Amygdala (tissue), 56 donors: ENCODE measurements at regions not wholly inside any gene's neighbourhood (a gene's known extent, or its start where the extent isn't known, plus 50 kb on each side); places are given as distances from the start of the nearest gene placed in this dataset.

ENCODE experiments used
- DNase-seq, 56 donors: peaks; one replicate each; lab custom pipeline; 2025; lab: John Stamatoyannopoulos, UW

- DNase-seq: no peak
Observed at GRCh38 chr12:30874455-30875321, 51.9 kb upstream of the TSPAN11 start.

GRCh38 chr12:30870491-30871265 is 55.9 kb upstream of the TSPAN11 start:
- no peak for DNase-seq

DNA sequence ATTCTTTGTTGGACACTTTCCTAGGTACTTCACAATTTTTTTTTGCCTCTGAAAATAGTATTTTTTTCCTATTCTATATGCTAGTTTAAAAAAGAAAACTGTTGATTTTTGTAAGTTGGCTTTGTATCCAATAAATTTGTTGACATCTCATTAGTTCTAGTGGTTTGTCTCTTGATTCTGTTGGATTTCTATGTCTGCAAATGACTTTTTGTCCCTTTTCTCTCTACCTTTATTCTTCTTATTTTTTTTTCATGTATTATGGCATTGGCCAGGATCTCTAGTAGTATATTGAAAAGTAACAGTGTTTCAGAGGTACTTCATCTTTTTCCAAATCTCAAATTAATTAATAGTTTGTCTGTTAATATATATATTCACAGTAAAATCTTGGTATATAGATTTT is 59.1 kb upstream of the TSPAN11 start:
- no peak for DNase-seq

DNA sequence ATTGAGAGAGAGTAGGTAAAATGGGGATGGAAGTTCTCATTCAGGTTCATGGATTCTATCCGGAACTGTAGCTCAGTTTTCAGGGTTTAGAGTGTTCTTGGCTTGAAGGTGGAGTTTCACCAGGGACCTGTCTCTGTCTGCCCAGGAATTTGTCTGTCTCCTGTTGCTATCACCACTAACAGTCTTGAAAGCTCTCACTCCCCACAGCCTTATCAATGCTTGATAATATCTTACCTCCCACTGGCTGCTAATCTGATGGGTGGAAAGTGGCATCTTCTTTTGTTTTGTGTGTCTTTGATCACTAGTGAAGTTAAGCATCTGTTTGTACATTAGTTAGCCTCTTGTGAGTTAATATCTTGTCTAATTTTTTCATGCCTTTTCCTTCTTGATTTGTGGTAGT is 60.3 kb upstream of the TSPAN11 start:
- no peak for DNase-seq

GRCh38 chr12:30863839-30864238 is 62.7 kb upstream of the TSPAN11 start:
- no peak for DNase-seq

DNA sequence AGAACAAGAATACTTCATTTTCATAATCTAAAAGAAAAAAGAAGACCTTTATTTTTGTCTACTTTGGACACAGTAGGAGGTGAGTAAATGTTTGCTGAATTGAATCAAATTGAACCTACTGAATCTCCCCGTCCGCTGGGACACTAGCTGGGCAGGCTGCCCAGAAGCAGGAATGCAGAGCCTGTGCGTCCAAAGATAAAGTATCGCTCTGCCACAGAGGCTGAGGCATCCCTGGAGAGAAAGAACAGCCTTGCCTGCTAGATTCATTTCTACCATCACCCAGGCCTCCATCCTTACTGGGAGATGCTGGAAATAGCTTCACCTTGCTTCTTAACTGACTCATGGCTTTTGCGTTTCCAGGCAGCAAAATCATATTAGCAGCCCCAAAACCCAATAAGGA is 64.1 kb upstream of the TSPAN11 start:
- no peak for DNase-seq

DNA sequence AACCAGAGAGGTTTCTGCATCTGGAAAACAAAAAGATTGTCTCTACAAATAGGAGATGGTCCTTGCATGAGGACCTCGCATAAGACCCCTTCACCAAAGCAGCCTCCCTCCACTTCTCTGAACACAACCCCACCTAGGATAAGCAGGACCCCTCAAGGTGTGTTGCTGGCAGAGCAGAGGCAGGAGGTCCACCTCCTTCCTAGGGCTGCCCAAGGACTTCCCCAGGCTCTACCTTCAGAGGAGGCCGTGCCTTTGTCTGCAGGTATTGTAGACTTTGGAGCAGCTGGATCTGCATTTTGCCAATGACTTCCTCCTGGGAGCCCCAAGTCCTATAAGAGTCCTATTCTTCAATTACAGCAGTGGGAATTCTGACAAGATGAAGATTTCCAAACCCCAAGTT is 67.3 kb upstream of the TSPAN11 start:
- no peak for DNase-seq

DNA sequence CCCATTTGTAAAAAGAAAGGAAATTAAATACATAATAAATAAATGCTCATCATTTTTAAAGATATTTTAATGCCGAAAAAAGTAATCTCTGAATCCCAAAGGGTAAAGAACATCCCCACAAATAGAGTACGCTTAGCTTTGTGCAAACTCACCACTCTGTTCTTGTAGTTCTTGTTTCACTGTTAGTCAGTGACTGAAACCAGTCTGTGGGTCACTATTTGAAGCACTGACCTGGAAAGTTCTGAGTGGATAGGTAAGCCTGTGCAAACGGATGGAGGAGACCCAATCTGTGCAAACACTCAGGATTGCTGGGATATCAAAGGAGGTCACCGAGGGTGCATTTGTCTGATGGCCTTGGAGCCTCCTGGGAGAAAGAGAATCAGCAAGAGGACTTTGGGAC is 68.1 kb upstream of the TSPAN11 start:
- no peak for DNase-seq

DNA sequence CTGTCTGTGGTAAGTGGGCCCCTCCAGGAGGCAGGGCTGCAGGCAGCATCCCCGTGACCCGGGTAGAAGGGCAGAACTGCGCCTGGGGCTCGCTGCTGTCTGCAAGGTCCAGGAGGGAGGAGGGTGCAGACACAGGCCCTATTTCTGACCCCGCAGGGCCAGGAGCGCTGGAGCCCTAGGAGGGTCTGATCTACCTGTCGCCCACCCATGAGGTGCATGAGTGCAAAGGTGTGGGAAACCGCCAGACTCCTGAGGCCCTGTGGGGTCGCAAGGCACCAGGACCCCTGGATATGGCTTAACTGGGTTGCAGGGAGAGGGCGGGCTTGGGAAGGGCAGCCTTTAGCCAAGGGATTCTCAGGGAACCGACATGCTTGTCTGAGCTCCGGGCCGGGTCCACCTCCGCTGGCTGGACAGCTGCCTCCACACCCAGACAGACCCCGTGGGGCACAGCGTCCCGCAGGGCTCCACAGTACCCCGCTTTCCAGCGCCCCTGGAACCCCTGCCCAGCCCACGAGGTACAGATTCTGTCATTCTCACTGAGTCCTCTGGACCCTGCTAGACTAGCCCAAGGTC is 72.9 kb upstream of the TSPAN11 start:
- DNase-seq: no peak

- DNase-seq: no peak
Observed at GRCh38 chr12:30850684-30851083, 75.9 kb upstream of the TSPAN11 start.

DNA sequence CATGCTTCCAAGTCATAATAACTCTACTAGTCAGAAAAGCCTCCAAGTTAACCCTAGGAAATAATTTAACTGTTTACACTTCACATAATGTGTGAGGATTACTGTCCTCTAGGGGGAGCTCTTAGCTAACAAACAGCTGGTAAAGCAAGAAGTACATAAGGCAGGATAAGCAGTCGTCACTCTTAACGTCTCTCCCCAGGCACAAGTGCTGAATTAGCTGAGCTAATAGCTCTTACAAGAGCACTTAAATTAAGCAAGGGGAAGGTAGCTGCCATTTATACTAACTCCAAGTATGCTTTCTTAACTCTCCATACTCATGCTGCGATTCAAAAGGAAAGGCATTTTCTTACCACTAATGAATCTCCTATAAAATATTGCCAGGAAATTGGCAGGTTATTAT is 79.3 kb upstream of the TSPAN11 start:
- no peak for DNase-seq

DNA sequence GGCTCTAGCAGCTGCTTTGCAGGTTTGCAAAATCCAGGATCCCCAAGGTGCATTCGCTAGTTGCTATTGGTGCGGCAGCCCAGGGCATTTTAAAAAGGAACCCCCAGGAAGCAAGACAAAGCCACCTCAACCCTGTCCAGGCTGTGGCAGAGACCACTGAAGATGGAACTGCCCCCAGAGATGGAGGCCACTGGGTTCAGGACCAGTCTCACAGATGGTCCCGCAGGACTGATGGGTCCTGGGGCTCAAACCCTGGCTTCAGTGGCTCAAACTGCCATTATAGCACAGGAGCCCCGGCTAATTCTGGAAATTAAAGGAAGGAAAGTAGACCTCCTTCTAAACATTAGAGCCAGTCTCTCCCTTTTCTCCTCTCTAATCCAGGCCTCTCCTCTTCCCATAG is 79.8 kb upstream of the TSPAN11 start:
- DNase-seq: no peak

GRCh38 chr12:30845676-30846075 is 80.9 kb upstream of the TSPAN11 start:
- DNase-seq: no peak

DNA sequence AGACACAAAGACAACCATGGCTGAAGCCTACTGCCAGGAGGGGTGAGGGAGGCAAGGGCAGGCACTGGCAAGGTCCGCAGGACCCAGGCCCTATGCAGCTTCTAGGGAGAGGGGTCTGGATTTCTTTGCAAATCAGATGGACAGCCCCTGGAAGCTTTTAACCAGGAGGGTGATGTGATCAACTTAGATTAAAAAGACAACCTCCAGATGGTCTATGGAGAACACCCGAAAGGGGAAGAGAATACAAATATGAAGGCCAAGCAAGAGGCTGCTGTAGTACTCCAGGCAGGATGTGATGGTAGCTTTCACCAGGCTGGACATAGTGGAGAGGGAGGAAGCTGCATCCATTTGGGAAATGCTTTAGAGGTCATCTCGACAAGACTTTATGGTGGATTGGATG is 83.3 kb upstream of the TSPAN11 start:
- no peak for DNase-seq

DNA sequence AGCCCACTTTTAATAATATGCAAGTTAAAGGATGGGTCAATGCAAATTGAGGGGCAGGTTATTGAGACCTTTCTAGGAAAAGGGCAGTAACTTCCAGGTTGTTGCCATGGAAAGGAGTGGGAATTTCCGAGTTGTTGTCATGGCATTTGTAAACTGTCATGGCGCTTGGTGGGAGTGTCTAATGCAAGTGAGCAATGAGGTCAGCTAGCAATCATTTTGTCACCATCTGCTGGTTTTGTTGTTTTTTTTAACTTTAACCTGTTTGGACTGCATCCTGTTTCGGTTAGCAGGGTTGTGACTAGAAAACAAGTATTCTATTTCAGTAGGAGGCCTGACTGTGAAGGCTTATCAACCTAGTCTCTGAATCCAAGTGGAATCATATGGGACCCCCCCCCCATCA is 85.8 kb upstream of the TSPAN11 start:
- no peak for DNase-seq

- no peak for DNase-seq
Observed at GRCh38 chr12:30839643-30840220, 85.0 kb upstream of the CAPRIN2 start.

DNA sequence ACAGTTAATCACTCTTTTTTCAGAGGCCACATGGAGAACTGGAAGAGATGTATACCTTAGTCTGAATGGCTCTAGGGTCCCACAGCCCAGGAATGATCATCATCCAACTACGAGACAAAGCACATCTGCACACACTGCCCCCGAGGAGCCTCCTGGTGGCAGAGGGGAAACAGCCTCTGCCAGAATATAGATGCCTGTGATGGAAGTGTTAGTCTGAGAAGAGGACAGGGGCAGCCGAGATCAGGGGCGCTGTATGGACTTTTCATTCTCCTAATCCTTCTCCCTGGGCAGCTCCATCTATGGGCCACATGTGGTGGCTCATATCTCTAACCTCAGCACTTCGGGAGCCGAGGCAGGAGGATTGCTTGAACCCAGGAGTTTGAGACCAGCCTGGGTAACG is 82.8 kb upstream of the CAPRIN2 start:
- DNase-seq: no peak

GRCh38 chr12:30836656-30837445 is 82.1 kb upstream of the CAPRIN2 start:
- no peak for DNase-seq

DNA sequence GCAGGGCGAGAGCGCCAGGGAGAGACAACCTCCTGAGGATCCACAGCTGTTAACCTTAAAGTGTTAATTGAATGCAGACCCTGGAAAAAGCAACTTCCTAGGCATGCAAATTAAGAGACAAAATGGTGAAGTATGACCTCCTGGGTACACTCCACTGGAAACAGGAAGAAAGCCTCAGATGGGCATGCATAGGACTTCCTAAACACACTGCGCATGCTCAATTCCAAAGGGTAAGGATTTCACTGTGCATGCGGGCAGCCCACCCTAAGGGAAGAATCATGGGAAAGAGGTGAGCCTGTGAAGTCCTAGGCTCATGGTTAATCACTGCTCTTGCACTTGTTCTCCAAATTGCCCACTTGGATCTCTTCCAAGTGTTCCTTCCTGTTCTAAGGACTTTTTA is 80.5 kb upstream of the CAPRIN2 start:
- DNase-seq: no peak

DNA sequence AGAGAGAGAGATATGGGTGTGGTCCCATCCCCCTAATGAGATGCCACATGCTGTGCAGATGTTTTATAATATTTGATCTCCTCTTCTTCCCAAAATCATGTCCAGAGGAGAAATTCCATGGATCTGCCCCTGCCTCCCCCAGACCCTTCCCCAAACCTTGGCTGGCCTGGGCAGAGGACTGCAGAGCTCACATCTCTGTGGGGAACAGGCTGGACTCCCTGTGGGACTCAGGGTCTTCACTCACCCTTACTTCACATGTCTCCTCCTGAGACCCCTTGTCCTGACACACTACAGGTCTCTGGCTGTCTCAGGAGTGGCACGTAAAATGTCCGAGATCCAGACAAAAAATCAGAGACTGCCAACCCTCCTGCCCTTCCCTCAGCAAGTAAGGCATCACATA is 76.0 kb upstream of the CAPRIN2 start:
- no peak for DNase-seq

DNA sequence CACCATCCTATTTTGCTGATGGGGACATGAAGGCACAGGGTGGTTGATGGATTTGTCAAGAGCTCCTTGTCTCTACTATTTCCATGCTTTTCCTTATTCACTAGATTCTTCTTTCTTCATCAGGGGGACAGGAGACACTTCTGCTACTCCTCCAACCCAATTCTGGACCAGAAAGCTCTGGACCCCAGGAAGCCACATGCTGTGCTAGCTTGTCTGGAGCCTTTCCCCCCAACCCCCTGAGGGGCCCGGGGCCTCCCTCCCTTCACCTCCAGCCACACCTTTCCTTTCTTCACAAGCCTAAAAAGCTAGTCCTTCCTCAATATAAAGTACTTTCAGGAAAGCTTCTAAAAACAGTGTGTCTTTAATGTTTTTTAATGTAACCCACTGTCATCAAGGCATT is 75.1 kb upstream of the CAPRIN2 start:
- no peak for DNase-seq
